HEK293 (cell line): ENCODE measurements at regions not wholly inside any gene's neighbourhood (a gene's known extent, or its start where the extent isn't known, plus 50 kb on each side); places are given as distances from the start of the nearest gene placed in this dataset.

Experiments used
- CTCF ChIA-PET: fragments of 350-600 bp; formaldehyde crosslinking; extraction: SDS; loops from one replicate; lab custom pipeline; 2021; ENCODE audit warnings: antibody characterized with exemption; lab: Yijun Ruan, JAX
- POLR2A ChIA-PET: fragments of 300-600 bp; formaldehyde crosslinking; extraction: SDS; loops from one replicate; lab custom pipeline; 2020; ENCODE audit warnings: antibody characterized with exemption, inconsistent platforms; lab: Yijun Ruan, JAX
- H3K27ac ChIP-seq: fragments of 200-500 bp; sonication (Bioruptor generic); 2 replicates; pipeline ENCODE4 v1.5.1; 2014; ENCODE audit warnings: low read depth, low read length, control low read depth, inconsistent platforms; ENCODE audit errors: extremely low read depth
- H3K36me3 ChIP-seq, 2 experiments: fragments of 200-500 bp in 1 of 2; sonication (Bioruptor generic) in 1 of 2; 1 replicate in 1 of 2; 2 replicates in 1 of 2; pipeline ENCODE4 v1.5.1; 2014 to 2017; ENCODE audit warnings: inconsistent platforms in 2 of 2, low read length in 2 of 2; ENCODE audit not compliant: control insufficient read depth in 2 of 2, insufficient read depth in 1 of 2
- H3K4me1 ChIP-seq: fragments of 200-500 bp; sonication (Bioruptor generic); 2 replicates; pipeline ENCODE4 v1.5.1; 2014; ENCODE audit warnings: mild to moderate bottlenecking, low read length, inconsistent platforms; ENCODE audit not compliant: control insufficient read depth, insufficient read depth
- H3K4me3 ChIP-seq: 2 replicates; pipeline ENCODE4 v1.5.1; 2011; ENCODE audit warnings: low read depth, mild to moderate bottlenecking, control low read depth, low read length, moderate library complexity
- H3K9me3 ChIP-seq: fragments of 200-500 bp; sonication (Bioruptor generic); 2 replicates; pipeline ENCODE4 v1.5.1; 2014; ENCODE audit warnings: low read depth, low read length, inconsistent platforms; ENCODE audit not compliant: control insufficient read depth, insufficient read depth
- GLIS1 ChIP-seq: fragments of 450-650 bp; formaldehyde crosslinking; IDR thresholded peaks from 2 replicates; pipeline ENCODE4 v1.5.1; 2016; ENCODE audit warnings: missing biosample characterization, missing genetic modification characterization
- MEIS1 ChIP-seq: sonication (generic); formaldehyde crosslinking; IDR thresholded peaks from 2 replicates; pipeline ENCODE4 v1.8.1; 2022; ENCODE audit warnings: missing genetic modification reagents, mild to moderate bottlenecking, borderline replicate concordance
- WT1 ChIP-seq: fragments of 450-650 bp; formaldehyde crosslinking; IDR thresholded peaks from 2 replicates; pipeline ENCODE4 v1.5.1; 2016; ENCODE audit warnings: missing biosample characterization, missing genetic modification characterization
- YY2 ChIP-seq: fragments of 450-650 bp; formaldehyde crosslinking; IDR thresholded peaks from 2 replicates; pipeline ENCODE4 v1.5.1; 2016; ENCODE audit warnings: missing biosample characterization, missing genetic modification characterization
- ZBTB10 ChIP-seq: fragments of 450-650 bp; formaldehyde crosslinking; IDR thresholded peaks from 2 replicates; pipeline ENCODE4 v1.5.1; 2016; ENCODE audit warnings: missing biosample characterization, missing genetic modification characterization
- ZBTB20 ChIP-seq: fragments of 450-650 bp; formaldehyde crosslinking; IDR thresholded peaks from 2 replicates; pipeline ENCODE4 v1.5.1; 2016; ENCODE audit warnings: missing biosample characterization, missing genetic modification characterization
- ZBTB21 ChIP-seq: fragments of 450-650 bp; formaldehyde crosslinking; IDR thresholded peaks from 2 replicates; pipeline ENCODE4 v1.5.1; 2017; ENCODE audit warnings: missing biosample characterization, missing genetic modification characterization
- ZBTB7A ChIP-seq: fragments of 450-650 bp; formaldehyde crosslinking; IDR thresholded peaks from 2 replicates; pipeline ENCODE4 v1.5.1; 2016; ENCODE audit warnings: low read depth, missing biosample characterization, missing genetic modification characterization
- ZBTB8A ChIP-seq: fragments of 450-650 bp; formaldehyde crosslinking; IDR thresholded peaks from 2 replicates; pipeline ENCODE4 v1.5.1; 2016; ENCODE audit warnings: missing biosample characterization, missing genetic modification characterization
- ZEB2 ChIP-seq: fragments of 450-650 bp; formaldehyde crosslinking; IDR thresholded peaks from 2 replicates; pipeline ENCODE4 v1.5.1; 2016; ENCODE audit warnings: missing biosample characterization, missing genetic modification characterization
- ZIC2 ChIP-seq: fragments of 450-650 bp; formaldehyde crosslinking; IDR thresholded peaks from 2 replicates; pipeline ENCODE4 v1.5.1; 2016; ENCODE audit warnings: missing biosample characterization, missing genetic modification characterization
- ZNF148 ChIP-seq: fragments of 450-650 bp; formaldehyde crosslinking; IDR thresholded peaks from 2 replicates; pipeline ENCODE4 v1.5.0; 2017; ENCODE audit warnings: missing biosample characterization, missing genetic modification characterization, borderline replicate concordance
- ZNF223 ChIP-seq: fragments of 450-650 bp; formaldehyde crosslinking; IDR thresholded peaks from 2 replicates; pipeline ENCODE4 v1.5.1; 2016; ENCODE audit warnings: missing biosample characterization, missing genetic modification characterization
- ZNF239 ChIP-seq: fragments of 450-650 bp; formaldehyde crosslinking; IDR thresholded peaks from 2 replicates; pipeline ENCODE4 v1.5.1; 2016; ENCODE audit warnings: missing biosample characterization, missing genetic modification characterization
- ZNF248 ChIP-seq: fragments of 450-650 bp; formaldehyde crosslinking; IDR thresholded peaks from 2 replicates; pipeline ENCODE4 v1.5.1; 2017; ENCODE audit warnings: missing biosample characterization, missing genetic modification characterization
- ZNF280C ChIP-seq: fragments of 450-650 bp; formaldehyde crosslinking; IDR thresholded peaks from 2 replicates; pipeline ENCODE4 v1.5.1; 2016; ENCODE audit warnings: missing biosample characterization, missing genetic modification characterization
- ZNF292 ChIP-seq: fragments of 450-650 bp; formaldehyde crosslinking; IDR thresholded peaks from 2 replicates; pipeline ENCODE4 v1.5.1; 2016; ENCODE audit warnings: low read depth, missing biosample characterization, missing genetic modification characterization, borderline replicate concordance
- ZNF350 ChIP-seq: fragments of 450-650 bp; formaldehyde crosslinking; IDR thresholded peaks from 2 replicates; pipeline ENCODE4 v1.5.0; 2017; ENCODE audit warnings: missing biosample characterization, mild to moderate bottlenecking, missing genetic modification characterization
- ZNF366 ChIP-seq: fragments of 450-650 bp; formaldehyde crosslinking; conservative IDR thresholded peaks from 2 replicates; pipeline ENCODE4 v1.5.1; 2016; ENCODE audit warnings: missing biosample characterization, missing genetic modification characterization
- ZNF426 ChIP-seq: fragments of 450-650 bp; formaldehyde crosslinking; IDR thresholded peaks from 2 replicates; pipeline ENCODE4 v1.5.1; 2017; ENCODE audit warnings: missing biosample characterization, missing genetic modification characterization, mild to moderate bottlenecking, inconsistent platforms, moderate library complexity
- ZNF544 ChIP-seq: fragments of 450-650 bp; formaldehyde crosslinking; IDR thresholded peaks from 2 replicates; pipeline ENCODE4 v1.5.0; 2017; ENCODE audit warnings: missing biosample characterization, missing genetic modification characterization
- ZNF549 ChIP-seq: fragments of 450-650 bp; IDR thresholded peaks from 2 replicates; pipeline ENCODE4 v1.5.1; 2018; ENCODE audit warnings: missing biosample characterization, missing genetic modification characterization, mild to moderate bottlenecking, inconsistent platforms, moderate library complexity
- ZNF561 ChIP-seq: fragments of 450-650 bp; IDR thresholded peaks from 2 replicates; pipeline ENCODE4 v1.5.1; 2018; ENCODE audit warnings: missing biosample characterization, missing genetic modification characterization, borderline replicate concordance
- ZNF701 ChIP-seq: fragments of 450-650 bp; formaldehyde crosslinking; IDR thresholded peaks from 2 replicates; pipeline ENCODE4 v1.5.1; 2016; ENCODE audit warnings: missing biosample characterization, missing genetic modification characterization
- ZNF76 ChIP-seq: fragments of 450-650 bp; formaldehyde crosslinking; IDR thresholded peaks from 2 replicates; pipeline ENCODE4; 2016; ENCODE audit warnings: low read depth, missing biosample characterization, missing genetic modification characterization, borderline replicate concordance
- ZNF843 ChIP-seq: fragments of 450-650 bp; formaldehyde crosslinking; IDR thresholded peaks from 2 replicates; pipeline ENCODE4 v1.5.1; 2016; ENCODE audit warnings: missing biosample characterization, missing genetic modification characterization
- ZSCAN23 ChIP-seq: fragments of 450-650 bp; formaldehyde crosslinking; IDR thresholded peaks from 2 replicates; pipeline ENCODE4 v1.5.1; 2016; ENCODE audit warnings: missing biosample characterization, missing genetic modification characterization
- TF ChIP-seq, protein P1 (sequence below): fragments of 450-650 bp; formaldehyde crosslinking; IDR thresholded peaks from 2 replicates; pipeline ENCODE4 v1.5.1; 2016; ENCODE audit warnings: missing biosample characterization, missing genetic modification characterization
- TF ChIP-seq, protein P2 (sequence below): fragments of 450-650 bp; formaldehyde crosslinking; IDR thresholded peaks from 2 replicates; pipeline ENCODE4 v1.5.1; 2016; ENCODE audit warnings: missing biosample characterization, missing genetic modification characterization

GRCh38 chr3:117688583-117688982, 979.0 kb downstream of the TUSC7 start:
- H3K36me3 ChIP-seq, result no peaks in the 10 kb centered on the region
- POLR2A ChIA-PET, result no interaction called here
- CTCF ChIA-PET, result no interaction called here
- no peaks in the 10 kb centered on the region for H3K4me1 ChIP-seq
- H3K27ac ChIP-seq, result no peak overlapping the region
- H3K9me3 ChIP-seq, result no peaks in the 10 kb centered on the region
- H3K4me3 ChIP-seq, result no peak overlapping the region
- TF ChIP-seq, protein P1, sequence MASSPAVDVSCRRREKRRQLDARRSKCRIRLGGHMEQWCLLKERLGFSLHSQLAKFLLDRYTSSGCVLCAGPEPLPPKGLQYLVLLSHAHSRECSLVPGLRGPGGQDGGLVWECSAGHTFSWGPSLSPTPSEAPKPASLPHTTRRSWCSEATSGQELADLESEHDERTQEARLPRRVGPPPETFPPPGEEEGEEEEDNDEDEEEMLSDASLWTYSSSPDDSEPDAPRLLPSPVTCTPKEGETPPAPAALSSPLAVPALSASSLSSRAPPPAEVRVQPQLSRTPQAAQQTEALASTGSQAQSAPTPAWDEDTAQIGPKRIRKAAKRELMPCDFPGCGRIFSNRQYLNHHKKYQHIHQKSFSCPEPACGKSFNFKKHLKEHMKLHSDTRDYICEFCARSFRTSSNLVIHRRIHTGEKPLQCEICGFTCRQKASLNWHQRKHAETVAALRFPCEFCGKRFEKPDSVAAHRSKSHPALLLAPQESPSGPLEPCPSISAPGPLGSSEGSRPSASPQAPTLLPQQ, result no peak
- TF ChIP-seq ZBTB10 (tag by site-specific recombination) (no peak), ZEB2 (tag by site-specific recombination) (no peak), ZNF292 (tag by site-specific recombination) (no peak), ZNF843 (tag by site-specific recombination) (no peak), ZBTB20 (tag by site-specific recombination) (no peak), ZNF549 (tag by site-specific recombination) (no peak), ZNF350 (tag by site-specific recombination) (no peak), GLIS1 (tag by site-specific recombination) (no peak), ZNF248 (tag by site-specific recombination) (no peak), ZNF223 (no peak), ZIC2 (no peak), ZNF426 (tag by site-specific recombination) (no peak), ZBTB21 (tag by site-specific recombination) (no peak), ZNF76 (no peak)

- POLR2A ChIA-PET, result no interaction called here
- H3K9me3 ChIP-seq, result no peaks in the 10 kb centered on the region
- no peak overlapping the region for H3K27ac ChIP-seq
- CTCF ChIA-PET, result interaction anchor here (0.5 kb wide), 1 partner anchor 27 kb away, joined by 5 read pairs; no protein-coding TSS in a partner anchor
- no peak overlapping the region for H3K4me3 ChIP-seq
- no peaks in the 10 kb centered on the region for H3K4me1 ChIP-seq
- H3K36me3 ChIP-seq, result no peaks in the 10 kb centered on the region
- TF ChIP-seq ZNF701 (no peak), ZNF426 (tag by site-specific recombination) (no peak), YY2 (tag by site-specific recombination) (no peak), ZNF76 (no peak), ZNF239 (no peak), MEIS1 (CRISPR knock-in tag) (no peak), ZNF366 (tag by site-specific recombination) (no peak), ZNF561 (tag by site-specific recombination) (no peak), WT1 (tag by site-specific recombination) (no peak), ZNF280C (tag by site-specific recombination) (no peak), ZNF148 (no peak), ZBTB8A (tag by site-specific recombination) (no peak), ZBTB7A (no peak), ZNF544 (tag by site-specific recombination) (no peak), ZSCAN23 (no peak)
- TF ChIP-seq, protein P2, sequence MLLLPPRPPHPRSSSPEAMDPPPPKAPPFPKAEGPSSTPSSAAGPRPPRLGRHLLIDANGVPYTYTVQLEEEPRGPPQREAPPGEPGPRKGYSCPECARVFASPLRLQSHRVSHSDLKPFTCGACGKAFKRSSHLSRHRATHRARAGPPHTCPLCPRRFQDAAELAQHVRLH, result no peak
Observed at GRCh38 chr3:117691526-117691925, 981.9 kb downstream of the TUSC7 start.
